ENCODE measurements at regions not wholly inside any gene's neighbourhood (a gene's known extent, or its start where the extent isn't known, plus 50 kb on each side); places are given as distances from the start of the nearest gene placed in this dataset.
A peak's percentile ranks its signal among the peaks of the same experiment; 100 is the strongest.
"Not testable (repeated sequence)": the region's sequence is repeated elsewhere in the genome, so short reads cannot be mapped to it uniquely, and the experiment has no call there.

- Mint-ChIP-seq H3K4me3 (no peak overlapping the region), H3K9me3 (no peaks in the 10 kb centered on the region), H3K27me3 (peaks cover 13 to 33% of the 10 kb centered on the region in 2 donors), H3K27ac (no peak overlapping the region), H3K36me3 (ENCODE audit: insufficient read depth) (no peaks in the 10 kb centered on the region), H3K4me1 (ENCODE audit: low read depth in 2 of 2) (no peaks in the 10 kb centered on the region)
- DNase-seq (no peak), ATAC-seq (replicated peaks) (no peak)
Observed at GRCh38 chr9:88821033-88821745, 170.1 kb upstream of the S1PR3 start.

- DNase-seq (no peak), ATAC-seq (replicated peaks) (no peak)
- no peaks in the 10 kb centered on the region for H3K36me3 Mint-ChIP-seq (ENCODE audit: insufficient read depth)
- H3K4me1 Mint-ChIP-seq (ENCODE audit: low read depth in 2 of 2): no peaks in the 10 kb centered on the region
- H3K27me3 Mint-ChIP-seq: peaks cover 18 to 38% of the 10 kb centered on the region in 2 donors
- H3K27ac Mint-ChIP-seq: no peak overlapping the region
- no peak overlapping the region for H3K4me3 Mint-ChIP-seq
- no peaks in the 10 kb centered on the region for H3K9me3 Mint-ChIP-seq
Observed at GRCh38 chr9:88821746-88822106, 169.5 kb upstream of the S1PR3 start.

- H3K27ac Mint-ChIP-seq: no peak overlapping the region
- no peaks in the 10 kb centered on the region for H3K9me3 Mint-ChIP-seq
- no peaks in the 10 kb centered on the region for H3K36me3 Mint-ChIP-seq (ENCODE audit: insufficient read depth)
- H3K4me3 Mint-ChIP-seq: no peak overlapping the region
- ATAC-seq (replicated peaks) (no peak), DNase-seq (no peak)
- no peaks in the 10 kb centered on the region for H3K4me1 Mint-ChIP-seq (ENCODE audit: low read depth in 2 of 2)
- H3K27me3 Mint-ChIP-seq: peaks cover 35 to 55% of the 10 kb centered on the region in 2 donors
Observed at GRCh38 chr9:88824711-88825110, 166.6 kb upstream of the S1PR3 start.

GRCh38 chr9:88826181-88826580 lies 165.1 kb upstream of the S1PR3 start:
- no peaks in the 10 kb centered on the region for H3K9me3 Mint-ChIP-seq
- no peak for DNase-seq
- H3K4me3 Mint-ChIP-seq: no peak overlapping the region
- no peak overlapping the region for H3K27ac Mint-ChIP-seq
- peaks cover 35 to 63% of the 10 kb centered on the region in 2 donors for H3K27me3 Mint-ChIP-seq
- no peaks in the 10 kb centered on the region for H3K36me3 Mint-ChIP-seq (ENCODE audit: insufficient read depth)
- H3K4me1 Mint-ChIP-seq (ENCODE audit: low read depth in 2 of 2): no peaks in the 10 kb centered on the region
- no peak for ATAC-seq (replicated peaks)

GRCh38 chr9:88826771-88827181 lies 164.5 kb upstream of the S1PR3 start:
- no peak overlapping the region for H3K27ac Mint-ChIP-seq
- H3K4me1 Mint-ChIP-seq (ENCODE audit: low read depth in 2 of 2): no peaks in the 10 kb centered on the region
- DNase-seq (no peak), ATAC-seq (replicated peaks) (no peak)
- H3K27me3 Mint-ChIP-seq: peaks cover 37 to 63% of the 10 kb centered on the region in 2 donors
- no peak overlapping the region for H3K4me3 Mint-ChIP-seq
- H3K9me3 Mint-ChIP-seq: no peaks in the 10 kb centered on the region
- H3K36me3 Mint-ChIP-seq (ENCODE audit: insufficient read depth): no peaks in the 10 kb centered on the region

GRCh38 chr9:88828018-88828417 lies 163.2 kb upstream of the S1PR3 start:
- peaks cover 47 to 72% of the 10 kb centered on the region in 2 donors for H3K27me3 Mint-ChIP-seq
- H3K36me3 Mint-ChIP-seq (ENCODE audit: insufficient read depth): no peaks in the 10 kb centered on the region
- H3K4me3 Mint-ChIP-seq: no peak overlapping the region
- DNase-seq (no peak), ATAC-seq (replicated peaks) (no peak)
- H3K4me1 Mint-ChIP-seq (ENCODE audit: low read depth in 2 of 2): no peaks in the 10 kb centered on the region
- H3K27ac Mint-ChIP-seq: no peak overlapping the region
- H3K9me3 Mint-ChIP-seq: no peaks in the 10 kb centered on the region

- Mint-ChIP-seq H3K27me3 (peaks cover 51 to 72% of the 10 kb centered on the region in 2 donors), H3K9me3 (no peaks in the 10 kb centered on the region), H3K4me3 (no peak overlapping the region), H3K36me3 (ENCODE audit: insufficient read depth) (no peaks in the 10 kb centered on the region), H3K4me1 (ENCODE audit: low read depth in 2 of 2) (no peaks in the 10 kb centered on the region), H3K27ac (no peak overlapping the region)
- DNase-seq (no peak), ATAC-seq (replicated peaks) (no peak)
Observed at GRCh38 chr9:88828492-88828974, 162.7 kb upstream of the S1PR3 start.

- Mint-ChIP-seq H3K4me3 (no peak overlapping the region), H3K27ac (no peak overlapping the region), H3K4me1 (ENCODE audit: low read depth in 2 of 2) (peaks cover 5 to 6% of the 10 kb centered on the region in 2 donors), H3K27me3 (peaks cover 56 to 72% of the 10 kb centered on the region in 2 donors), H3K9me3 (no peaks in the 10 kb centered on the region), H3K36me3 (ENCODE audit: insufficient read depth) (no peaks in the 10 kb centered on the region)
- ATAC-seq (replicated peaks) (no peak), DNase-seq (no peak)
Observed at GRCh38 chr9:88829276-88829675, 162.0 kb upstream of the S1PR3 start.

GRCh38 chr9:88831713-88832407 lies 159.4 kb upstream of the S1PR3 start:
- Mint-ChIP-seq H3K4me1 (ENCODE audit: low read depth in 2 of 2) (peaks cover 11 to 17% of the 10 kb centered on the region in 2 donors), H3K36me3 (ENCODE audit: insufficient read depth) (no peaks in the 10 kb centered on the region), H3K27me3 (peaks cover 40 to 46% of the 10 kb centered on the region in 2 donors), H3K9me3 (no peaks in the 10 kb centered on the region), H3K27ac (no peak overlapping the region), H3K4me3 (no peak overlapping the region)
- ATAC-seq (replicated peaks) (no peak), DNase-seq (no peak)

- no peaks in the 10 kb centered on the region for H3K9me3 Mint-ChIP-seq
- DNase-seq: no peak
- peaks cover 11 to 17% of the 10 kb centered on the region in 2 donors for H3K4me1 Mint-ChIP-seq (ENCODE audit: low read depth in 2 of 2)
- peaks cover 30 to 32% of the 10 kb centered on the region in 2 donors for H3K27me3 Mint-ChIP-seq
- no peak for ATAC-seq (replicated peaks)
- no peaks in the 10 kb centered on the region for H3K36me3 Mint-ChIP-seq (ENCODE audit: insufficient read depth)
- no peak overlapping the region for H3K27ac Mint-ChIP-seq
- H3K4me3 Mint-ChIP-seq: no peak overlapping the region
Observed at GRCh38 chr9:88833946-88834345, 157.3 kb upstream of the S1PR3 start.

GRCh38 chr9:88835038-88835466 lies 156.2 kb upstream of the S1PR3 start:
- DNase-seq (peak in 1 of 3 experiments; percentile 5), ATAC-seq (replicated peaks) (peak; percentile 83)
- H3K27me3 Mint-ChIP-seq: peaks cover 28 to 33% of the 10 kb centered on the region in 2 donors
- peak overlapping the region; percentile 66 to 87 for H3K27ac Mint-ChIP-seq
- no peaks in the 10 kb centered on the region for H3K36me3 Mint-ChIP-seq (ENCODE audit: insufficient read depth)
- H3K4me1 Mint-ChIP-seq (ENCODE audit: low read depth in 2 of 2): peaks cover 11 to 17% of the 10 kb centered on the region in 2 donors
- no peak overlapping the region for H3K4me3 Mint-ChIP-seq
- H3K9me3 Mint-ChIP-seq: no peaks in the 10 kb centered on the region

- H3K4me3 Mint-ChIP-seq: no peak overlapping the region
- peaks cover 23 to 33% of the 10 kb centered on the region in 2 donors for H3K27me3 Mint-ChIP-seq
- no peak overlapping the region for H3K27ac Mint-ChIP-seq
- ATAC-seq (replicated peaks) (no peak), DNase-seq (no peak)
- H3K4me1 Mint-ChIP-seq (ENCODE audit: low read depth in 2 of 2): peaks cover 11 to 17% of the 10 kb centered on the region in 2 donors
- no peaks in the 10 kb centered on the region for H3K9me3 Mint-ChIP-seq
- no peaks in the 10 kb centered on the region for H3K36me3 Mint-ChIP-seq (ENCODE audit: insufficient read depth)
Observed at GRCh38 chr9:88835772-88836171, 155.5 kb upstream of the S1PR3 start.

GRCh38 chr9:88837731-88838130 lies 153.5 kb upstream of the S1PR3 start:
- H3K27me3 Mint-ChIP-seq: peaks cover 14 to 21% of the 10 kb centered on the region in 2 donors
- H3K9me3 Mint-ChIP-seq: no peaks in the 10 kb centered on the region
- H3K4me1 Mint-ChIP-seq (ENCODE audit: low read depth in 2 of 2): peaks cover 11 to 17% of the 10 kb centered on the region in 2 donors
- ATAC-seq (replicated peaks) (no peak), DNase-seq (no peak)
- H3K27ac Mint-ChIP-seq: no peak overlapping the region
- peaks cover 2% of the 10 kb centered on the region for H3K36me3 Mint-ChIP-seq (ENCODE audit: insufficient read depth)
- no peak overlapping the region for H3K4me3 Mint-ChIP-seq

GRCh38 chr9:88849878-88850277 lies 141.4 kb upstream of the S1PR3 start:
- not testable (repeated sequence) for H3K27ac Mint-ChIP-seq; DNase-seq; H3K9me3 Mint-ChIP-seq; H3K4me1 Mint-ChIP-seq (ENCODE audit: low read depth in 2 of 2); H3K36me3 Mint-ChIP-seq (ENCODE audit: insufficient read depth); H3K4me3 Mint-ChIP-seq; ATAC-seq (replicated peaks)
- peaks cover 0 to 28% of the 10 kb centered on the region in 2 donors for H3K27me3 Mint-ChIP-seq
